HG03342 (cell line): ENCODE measurements at regions not wholly inside any gene's neighbourhood (a gene's known extent, or its start where the extent isn't known, plus 50 kb on each side); places are given as distances from the start of the nearest gene placed in this dataset.

Experiments
- ATAC-seq: cut with Tn5 transposase; IDR thresholded peaks from one replicate; pipeline ENCODE4 v1.9.1; 2021; ENCODE audit warnings: mild to moderate bottlenecking, moderate library complexity; ENCODE audit not compliant: unreplicated experiment

- no peak for ATAC-seq
Measured at GRCh38 chr4:160872491-160872890, 1291.3 kb downstream of the FSTL5 start.

- ATAC-seq, result no peak
Measured at GRCh38 chr4:160877087-160877790, 1286.6 kb downstream of the FSTL5 start.

- no peak for ATAC-seq
Measured at GRCh38 chr4:160880180-160880579, 1283.6 kb downstream of the FSTL5 start.

- no peak for ATAC-seq
Measured at GRCh38 chr4:160887668-160888067, 1276.1 kb downstream of the FSTL5 start.

- no peak for ATAC-seq
Measured at GRCh38 chr4:160894128-160894527, 1269.7 kb downstream of the FSTL5 start.

- ATAC-seq, result no peak
Measured at GRCh38 chr4:160894809-160895208, 1269.0 kb downstream of the FSTL5 start.

GRCh38 chr4:160927311-160927710 lies 1236.5 kb downstream of the FSTL5 start:
- ATAC-seq, result no peak

- no peak for ATAC-seq
Measured at GRCh38 chr4:160928482-160928881, 1235.3 kb downstream of the FSTL5 start.

GRCh38 chr4:160947653-160948052 lies 1216.1 kb downstream of the FSTL5 start:
- no peak for ATAC-seq

- no peak for ATAC-seq
Measured at GRCh38 chr4:160956875-160957274, 1206.9 kb downstream of the FSTL5 start.

- ATAC-seq, result no peak
Measured at GRCh38 chr4:160969925-160970324, 1193.9 kb downstream of the FSTL5 start.

- no peak for ATAC-seq
Measured at GRCh38 chr4:160980091-160980490, 1183.7 kb downstream of the FSTL5 start.

- ATAC-seq, result no peak
Measured at GRCh38 chr4:160981083-160981482, 1182.7 kb downstream of the FSTL5 start.

GRCh38 chr4:160983035-160983434 lies 1180.8 kb downstream of the FSTL5 start:
- ATAC-seq, result no peak

- no peak for ATAC-seq
Measured at GRCh38 chr4:161002386-161002785, 1161.4 kb downstream of the FSTL5 start.

GRCh38 chr4:161003418-161004057 lies 1160.3 kb downstream of the FSTL5 start:
- ATAC-seq, result no peak

- no peak for ATAC-seq
Measured at GRCh38 chr4:161005746-161006145, 1158.1 kb downstream of the FSTL5 start.

GRCh38 chr4:161008527-161008926 lies 1155.3 kb downstream of the FSTL5 start:
- ATAC-seq, result no peak

GRCh38 chr4:161010227-161010626 lies 1153.6 kb downstream of the FSTL5 start:
- ATAC-seq, result no peak
